ENCODE measurements at regions not wholly inside any gene's neighbourhood (a gene's known extent, or its start where the extent isn't known, plus 50 kb on each side); places are given as distances from the start of the nearest gene placed in this dataset.

DNA sequence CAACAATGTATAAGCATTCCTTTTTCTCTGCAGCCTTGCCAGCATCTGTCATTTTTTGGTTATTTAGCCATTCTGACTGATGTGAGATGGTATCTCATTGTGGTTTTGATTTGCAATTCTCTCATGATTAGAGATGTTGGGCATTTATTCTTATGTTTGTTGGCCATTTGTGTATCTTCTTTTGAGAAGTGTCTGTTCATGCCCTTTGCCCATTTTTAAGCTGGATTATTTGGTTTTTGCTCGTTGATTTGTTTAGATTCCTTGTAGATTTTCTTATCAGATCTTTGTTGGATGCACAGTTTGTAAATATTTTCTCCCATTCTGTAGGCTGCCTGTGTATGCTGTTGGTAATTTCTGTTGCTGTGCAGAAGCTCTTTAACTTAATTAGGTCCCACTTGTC is 259.6 kb upstream of the SESN3 start:
- no CpG with 5 or more reads among the region's 1 CpG for WGBS (ENCODE audit: extremely low coverage, insufficient read length, low lambda C conversion rate)
- Mint-ChIP-seq H3K9me3 (peaks cover 4% of the 10 kb centered on the region in 2 experiments; a peak in 2 of 5 replicates), H3K4me3 (no peak overlapping the region), H3K27me3 (ENCODE audit: low read depth) (no peaks in the 10 kb centered on the region), H3K4me1 (peaks cover 13% of the 10 kb centered on the region in 2 experiments), H3K27ac (no peak overlapping the region), H3K36me3 (ENCODE audit: insufficient read depth in 1 of 3, low read depth in 3 of 3) (peaks cover 0 to 2% (median 0%) of the 10 kb centered on the region in 3 experiments; a peak in 4 of 7 replicates)
- H3K27me3 ChIP-seq (ENCODE audit: insufficient read depth, low read length): no peaks in the 10 kb centered on the region
- H2BK15ac ChIP-seq (ENCODE audit: low read depth, low read length): no peak overlapping the region
- no peak overlapping the region for H2AK5ac ChIP-seq (ENCODE audit: insufficient read length, low read length)
- H2AFZ ChIP-seq (ENCODE audit: low read length): no peak overlapping the region
- H3K18ac ChIP-seq (ENCODE audit: insufficient read length, low read depth, low read length): no peak overlapping the region
- H3K79me1 ChIP-seq (ENCODE audit: insufficient read depth, low read depth, low read length, poor library complexity, severe bottlenecking): no peaks in the 10 kb centered on the region
- TF ChIP-seq, protein P1, sequence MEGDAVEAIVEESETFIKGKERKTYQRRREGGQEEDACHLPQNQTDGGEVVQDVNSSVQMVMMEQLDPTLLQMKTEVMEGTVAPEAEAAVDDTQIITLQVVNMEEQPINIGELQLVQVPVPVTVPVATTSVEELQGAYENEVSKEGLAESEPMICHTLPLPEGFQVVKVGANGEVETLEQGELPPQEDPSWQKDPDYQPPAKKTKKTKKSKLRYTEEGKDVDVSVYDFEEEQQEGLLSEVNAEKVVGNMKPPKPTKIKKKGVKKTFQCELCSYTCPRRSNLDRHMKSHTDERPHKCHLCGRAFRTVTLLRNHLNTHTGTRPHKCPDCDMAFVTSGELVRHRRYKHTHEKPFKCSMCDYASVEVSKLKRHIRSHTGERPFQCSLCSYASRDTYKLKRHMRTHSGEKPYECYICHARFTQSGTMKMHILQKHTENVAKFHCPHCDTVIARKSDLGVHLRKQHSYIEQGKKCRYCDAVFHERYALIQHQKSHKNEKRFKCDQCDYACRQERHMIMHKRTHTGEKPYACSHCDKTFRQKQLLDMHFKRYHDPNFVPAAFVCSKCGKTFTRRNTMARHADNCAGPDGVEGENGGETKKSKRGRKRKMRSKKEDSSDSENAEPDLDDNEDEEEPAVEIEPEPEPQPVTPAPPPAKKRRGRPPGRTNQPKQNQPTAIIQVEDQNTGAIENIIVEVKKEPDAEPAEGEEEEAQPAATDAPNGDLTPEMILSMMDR (conservative IDR thresholded peaks at IDR 0.05): no peak
- H3K9ac ChIP-seq (ENCODE audit: extremely low read depth, insufficient read length, low read length): no peak overlapping the region
- no peak overlapping the region for H2BK5ac ChIP-seq (ENCODE audit: insufficient read length, low read length)
- no peak overlapping the region for H2BK120ac ChIP-seq (ENCODE audit: low read depth, low read length, poor library complexity, severe bottlenecking)
- H3K23ac ChIP-seq (ENCODE audit: insufficient read length, low read depth, low read length): no peak overlapping the region
- H3K4ac ChIP-seq (ENCODE audit: low read depth, low read length): no peak overlapping the region
- no peaks in the 10 kb centered on the region for H4K20me1 ChIP-seq (ENCODE audit: control insufficient read depth, insufficient read depth, insufficient read length)
- H3K9me3 ChIP-seq (ENCODE audit: control insufficient read depth, low read depth, low read length): no peaks in the 10 kb centered on the region
- no peak overlapping the region for H3K4me2 ChIP-seq (ENCODE audit: insufficient read depth, insufficient read length, low read length)
- no peak overlapping the region for H3K56ac ChIP-seq (ENCODE audit: insufficient read length, low read depth, low read length)
- H2BK20ac ChIP-seq (ENCODE audit: low read depth, low read length, poor library complexity, severe bottlenecking): no peak overlapping the region
- no peak overlapping the region for H3K14ac ChIP-seq (ENCODE audit: insufficient read depth, low read length)
- no peak overlapping the region for H4K5ac ChIP-seq (ENCODE audit: insufficient read length, low read depth, low read length)
- H2BK12ac ChIP-seq (ENCODE audit: insufficient read length, low read depth, low read length): no peak overlapping the region
- H3T11ph ChIP-seq (ENCODE audit: low read length): no peak overlapping the region
- H4K8ac ChIP-seq (replicated peaks; ENCODE audit: insufficient read length, low read depth, low read length): no peak overlapping the region
- no peaks in the 10 kb centered on the region for H3K79me2 ChIP-seq (ENCODE audit: insufficient read depth, low read length)
- no peaks in the 10 kb centered on the region for H3K23me2 ChIP-seq (ENCODE audit: insufficient read length, low read depth, low read length, poor library complexity, severe bottlenecking)
- no peak overlapping the region for H4K91ac ChIP-seq (ENCODE audit: insufficient read length, low read depth, low read length)
- no peak overlapping the region for H3K27ac ChIP-seq (ENCODE audit: insufficient read length, low read depth, low read length)
- no peak for DNase-seq
- peaks cover 4% of the 10 kb centered on the region for H3K4me1 ChIP-seq (ENCODE audit: insufficient read depth, low read length)
